Stimulated activated CD8-positive, alpha-beta memory T cell treated with anti-CD3 and anti-CD28 coated beads, Interleukin-7, amount 100 ng/mL, for 48 hours (primary cell): ENCODE measurements at regions not wholly inside any gene's neighbourhood (a gene's known extent, or its start where the extent isn't known, plus 50 kb on each side); places are given as distances from the start of the nearest gene placed in this dataset.

ENCODE experiments used
- DNase-seq, 2 donors: peaks; one replicate each; pipeline ENCODE4 v3.0.0-alpha.2; 2020; ENCODE audit warnings: low read depth in 1 of 2; ENCODE audit errors: extremely low read depth in 1 of 2

- no peak for DNase-seq
Observed at GRCh38 chr12:29082522-29082921, 66.6 kb upstream of the FAR2 start.

- DNase-seq: no peak
Observed at GRCh38 chr12:29086325-29087271, 62.5 kb upstream of the FAR2 start.

GRCh38 chr12:29088611-29089219 is 60.4 kb upstream of the FAR2 start:
- DNase-seq: no peak
